ENCODE measurements at regions not wholly inside any gene's neighbourhood (a gene's known extent, or its start where the extent isn't known, plus 50 kb on each side); places are given as distances from the start of the nearest gene placed in this dataset.

DNA sequence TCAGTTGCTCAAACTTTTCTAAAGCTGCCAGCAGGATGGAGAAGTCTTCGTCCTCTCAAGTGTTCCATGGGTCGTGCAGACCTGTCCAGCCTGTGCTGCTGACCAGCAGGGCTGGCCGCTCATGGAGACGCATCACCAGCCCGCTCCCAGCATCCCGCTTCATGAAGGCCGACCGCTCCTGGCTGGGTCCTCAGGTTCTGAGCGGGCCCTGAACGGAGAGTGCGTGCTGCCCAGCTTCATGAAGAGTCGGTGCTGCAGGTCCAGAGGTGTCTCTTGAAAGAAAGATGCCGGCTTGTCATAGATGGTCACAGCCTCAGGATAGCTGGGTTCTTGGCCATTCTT is 75.8 kb upstream of the KCNAB1 start:
- TF ChIP-seq, protein P1, sequence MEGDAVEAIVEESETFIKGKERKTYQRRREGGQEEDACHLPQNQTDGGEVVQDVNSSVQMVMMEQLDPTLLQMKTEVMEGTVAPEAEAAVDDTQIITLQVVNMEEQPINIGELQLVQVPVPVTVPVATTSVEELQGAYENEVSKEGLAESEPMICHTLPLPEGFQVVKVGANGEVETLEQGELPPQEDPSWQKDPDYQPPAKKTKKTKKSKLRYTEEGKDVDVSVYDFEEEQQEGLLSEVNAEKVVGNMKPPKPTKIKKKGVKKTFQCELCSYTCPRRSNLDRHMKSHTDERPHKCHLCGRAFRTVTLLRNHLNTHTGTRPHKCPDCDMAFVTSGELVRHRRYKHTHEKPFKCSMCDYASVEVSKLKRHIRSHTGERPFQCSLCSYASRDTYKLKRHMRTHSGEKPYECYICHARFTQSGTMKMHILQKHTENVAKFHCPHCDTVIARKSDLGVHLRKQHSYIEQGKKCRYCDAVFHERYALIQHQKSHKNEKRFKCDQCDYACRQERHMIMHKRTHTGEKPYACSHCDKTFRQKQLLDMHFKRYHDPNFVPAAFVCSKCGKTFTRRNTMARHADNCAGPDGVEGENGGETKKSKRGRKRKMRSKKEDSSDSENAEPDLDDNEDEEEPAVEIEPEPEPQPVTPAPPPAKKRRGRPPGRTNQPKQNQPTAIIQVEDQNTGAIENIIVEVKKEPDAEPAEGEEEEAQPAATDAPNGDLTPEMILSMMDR (conservative IDR thresholded peaks at IDR 0.05; ENCODE audit: low read depth in 2 of 2): no peak
- TF ChIP-seq POLR2AphosphoS5 (IDR thresholded peaks at IDR 0.05; ENCODE audit: low read depth) (no peak), CREB1 (CRISPR knock-in tag; IDR thresholded peaks at IDR 0.05; ENCODE audit: low read depth) (no peak)
- TF ChIP-seq, protein P2, sequence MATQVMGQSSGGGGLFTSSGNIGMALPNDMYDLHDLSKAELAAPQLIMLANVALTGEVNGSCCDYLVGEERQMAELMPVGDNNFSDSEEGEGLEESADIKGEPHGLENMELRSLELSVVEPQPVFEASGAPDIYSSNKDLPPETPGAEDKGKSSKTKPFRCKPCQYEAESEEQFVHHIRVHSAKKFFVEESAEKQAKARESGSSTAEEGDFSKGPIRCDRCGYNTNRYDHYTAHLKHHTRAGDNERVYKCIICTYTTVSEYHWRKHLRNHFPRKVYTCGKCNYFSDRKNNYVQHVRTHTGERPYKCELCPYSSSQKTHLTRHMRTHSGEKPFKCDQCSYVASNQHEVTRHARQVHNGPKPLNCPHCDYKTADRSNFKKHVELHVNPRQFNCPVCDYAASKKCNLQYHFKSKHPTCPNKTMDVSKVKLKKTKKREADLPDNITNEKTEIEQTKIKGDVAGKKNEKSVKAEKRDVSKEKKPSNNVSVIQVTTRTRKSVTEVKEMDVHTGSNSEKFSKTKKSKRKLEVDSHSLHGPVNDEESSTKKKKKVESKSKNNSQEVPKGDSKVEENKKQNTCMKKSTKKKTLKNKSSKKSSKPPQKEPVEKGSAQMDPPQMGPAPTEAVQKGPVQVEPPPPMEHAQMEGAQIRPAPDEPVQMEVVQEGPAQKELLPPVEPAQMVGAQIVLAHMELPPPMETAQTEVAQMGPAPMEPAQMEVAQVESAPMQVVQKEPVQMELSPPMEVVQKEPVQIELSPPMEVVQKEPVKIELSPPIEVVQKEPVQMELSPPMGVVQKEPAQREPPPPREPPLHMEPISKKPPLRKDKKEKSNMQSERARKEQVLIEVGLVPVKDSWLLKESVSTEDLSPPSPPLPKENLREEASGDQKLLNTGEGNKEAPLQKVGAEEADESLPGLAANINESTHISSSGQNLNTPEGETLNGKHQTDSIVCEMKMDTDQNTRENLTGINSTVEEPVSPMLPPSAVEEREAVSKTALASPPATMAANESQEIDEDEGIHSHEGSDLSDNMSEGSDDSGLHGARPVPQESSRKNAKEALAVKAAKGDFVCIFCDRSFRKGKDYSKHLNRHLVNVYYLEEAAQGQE (IDR thresholded peaks at IDR 0.05; ENCODE audit: unreplicated experiment): no peak
